HG03469 (cell line): ENCODE measurements at regions not wholly inside any gene's neighbourhood (a gene's known extent, or its start where the extent isn't known, plus 50 kb on each side); places are given as distances from the start of the nearest gene placed in this dataset.

Experiments used
- ATAC-seq: cut with Tn5 transposase; IDR thresholded peaks from one replicate; pipeline ENCODE4 v1.9.1; 2021; ENCODE audit warnings: mild to moderate bottlenecking, moderate library complexity, moderate number of reproducible peaks; ENCODE audit not compliant: unreplicated experiment

- ATAC-seq = no peak
These were observed 475.9 kb upstream of the HTR2A start for GRCh38 chr13:47372751-47373150.

GRCh38 chr13:47351798-47352197, 454.9 kb upstream of the HTR2A start:
- ATAC-seq = no peak

GRCh38 chr13:47350334-47351124, 453.7 kb upstream of the HTR2A start:
- ATAC-seq = no peak

- no peak for ATAC-seq
These were observed 452.4 kb upstream of the HTR2A start for GRCh38 chr13:47349211-47349610.

GRCh38 chr13:47337781-47338507, 441.1 kb upstream of the HTR2A start:
- no peak for ATAC-seq

GRCh38 chr13:47334173-47334572, 437.3 kb upstream of the HTR2A start:
- no peak for ATAC-seq

- no peak for ATAC-seq
These were observed 435.3 kb upstream of the HTR2A start for GRCh38 chr13:47332149-47332548.

GRCh38 chr13:47330031-47330430, 433.2 kb upstream of the HTR2A start:
- no peak for ATAC-seq

GRCh38 chr13:47327861-47328260, 431.0 kb upstream of the HTR2A start:
- ATAC-seq = no peak

GRCh38 chr13:47326061-47326460, 429.2 kb upstream of the HTR2A start:
- no peak for ATAC-seq

GRCh38 chr13:47317356-47317755, 420.5 kb upstream of the HTR2A start:
- ATAC-seq = no peak

- no peak for ATAC-seq
These were observed 413.5 kb upstream of the HTR2A start for GRCh38 chr13:47310401-47310800.

- ATAC-seq = no peak
These were observed 410.1 kb upstream of the HTR2A start for GRCh38 chr13:47306991-47307390.

- no peak for ATAC-seq
These were observed 406.8 kb upstream of the HTR2A start for GRCh38 chr13:47303626-47304025.

- no peak for ATAC-seq
These were observed 402.5 kb upstream of the HTR2A start for GRCh38 chr13:47299304-47299703.

GRCh38 chr13:47298506-47298905, 401.7 kb upstream of the HTR2A start:
- no peak for ATAC-seq

- no peak for ATAC-seq
These were observed 397.8 kb upstream of the HTR2A start for GRCh38 chr13:47294691-47295090.

GRCh38 chr13:47291107-47291656, 394.3 kb upstream of the HTR2A start:
- no peak for ATAC-seq

GRCh38 chr13:47289567-47289966, 392.7 kb upstream of the HTR2A start:
- ATAC-seq = no peak

- ATAC-seq = no peak
These were observed 391.7 kb upstream of the HTR2A start for GRCh38 chr13:47288546-47288945.

- no peak for ATAC-seq
These were observed 390.5 kb upstream of the HTR2A start for GRCh38 chr13:47287291-47287751.

GRCh38 chr13:47281991-47282390, 385.1 kb upstream of the HTR2A start:
- no peak for ATAC-seq
